ENCODE measurements at regions not wholly inside any gene's neighbourhood (a gene's known extent, or its start where the extent isn't known, plus 50 kb on each side); places are given as distances from the start of the nearest gene placed in this dataset.
"Not testable (repeated sequence)": the region's sequence is repeated elsewhere in the genome, so short reads cannot be mapped to it uniquely, and the experiment has no call there.

DNA sequence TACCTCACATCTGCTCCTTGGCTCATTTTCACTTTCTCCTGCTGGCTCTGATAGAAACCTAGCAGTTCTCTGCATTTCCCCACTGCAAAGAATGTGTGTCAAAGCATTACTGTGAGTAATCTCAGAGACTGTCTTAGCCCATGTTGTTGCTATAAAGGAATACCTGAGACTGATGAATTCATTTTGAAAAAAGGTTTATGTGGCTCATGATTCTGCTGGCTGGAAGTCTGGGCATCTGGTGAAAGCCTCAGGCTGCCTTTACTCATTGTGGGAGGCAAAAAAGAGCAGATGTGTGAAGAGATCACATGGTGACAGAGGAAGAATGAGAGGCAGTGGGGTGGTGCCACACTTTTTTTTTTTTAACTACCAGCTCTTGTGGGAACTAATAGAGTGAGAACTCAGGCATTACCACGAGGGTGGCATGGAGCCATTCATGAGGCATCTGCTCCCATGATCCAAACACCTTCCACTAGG lies 191.6 kb upstream of the CTNND2 start:
- no peak for TF ChIP-seq Cebpa-rat (IDR thresholded peaks at IDR 0.05)
- Histone ChIP-seq H3K9me3 (replicated peaks in 1 of 11) (no peaks in the 10 kb centered on the region), H4K20me1 (no peaks in the 10 kb centered on the region), H3K9ac (no peak overlapping the region), H3K4me3 (no peak overlapping the region), H3K27me3 (no peaks in the 10 kb centered on the region), H3K4me1 (no peaks in the 10 kb centered on the region), H3K36me3 (no peaks in the 10 kb centered on the region), H3K4me2 (no peak overlapping the region), H3K27ac (no peak overlapping the region)

DNA sequence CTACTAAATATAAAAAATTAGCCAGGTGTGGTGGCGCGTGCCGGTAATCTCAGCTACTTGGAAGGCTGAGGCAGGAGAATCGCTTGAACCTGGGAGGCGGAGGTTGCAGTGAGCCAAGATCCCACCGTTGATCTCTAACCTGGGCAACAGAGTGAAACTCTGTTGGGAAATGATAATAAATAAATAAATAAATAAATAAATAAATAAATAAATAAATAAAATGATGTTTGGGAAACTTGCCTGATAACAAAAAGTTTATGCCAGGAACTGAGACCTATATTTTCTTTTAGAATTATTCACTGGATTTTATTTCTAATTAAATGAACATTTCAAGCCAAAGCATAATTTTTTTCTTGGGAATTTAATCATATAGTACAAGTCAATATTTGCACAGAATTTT lies 189.3 kb upstream of the CTNND2 start:
- H3K4me2 ChIP-seq, result no peak overlapping the region
- H3K27me3 ChIP-seq, result no peaks in the 10 kb centered on the region
- H3K4me3 ChIP-seq, result no peak overlapping the region
- H4K20me1 ChIP-seq, result no peaks in the 10 kb centered on the region
- no peaks in the 10 kb centered on the region for H3K4me1 ChIP-seq
- H3K27ac ChIP-seq, result no peak overlapping the region
- H3K36me3 ChIP-seq, result no peaks in the 10 kb centered on the region
- H3K9ac ChIP-seq, result no peak overlapping the region
- no peak for TF ChIP-seq Cebpa-rat (IDR thresholded peaks at IDR 0.05)
- no peaks in the 10 kb centered on the region for H3K9me3 ChIP-seq (replicated peaks in 1 of 11)

DNA sequence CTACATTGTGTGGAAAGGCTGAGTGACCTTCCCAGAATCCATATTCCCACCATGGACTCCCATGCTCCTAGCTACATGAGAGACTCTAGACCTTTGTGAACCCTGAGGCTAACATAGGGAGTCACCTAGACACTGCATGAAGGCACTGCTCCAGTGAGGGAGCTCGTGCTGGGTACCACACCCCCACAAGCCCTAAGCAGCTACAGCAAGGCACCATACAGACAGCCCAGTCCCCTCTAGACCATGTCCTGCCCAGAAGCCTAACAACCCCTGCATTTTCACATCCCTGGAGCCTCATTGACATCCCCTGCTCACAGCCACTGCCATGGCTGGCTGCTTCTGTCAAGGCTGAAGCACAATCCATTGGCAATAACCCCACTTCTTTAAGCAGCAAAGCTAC lies 176.5 kb upstream of the CTNND2 start:
- H3K27me3 ChIP-seq, result no peaks in the 10 kb centered on the region
- H3K36me3 ChIP-seq, result no peaks in the 10 kb centered on the region
- H3K4me2 ChIP-seq, result no peak overlapping the region
- no peak for TF ChIP-seq Cebpa-rat (IDR thresholded peaks at IDR 0.05)
- no peak overlapping the region for H3K27ac ChIP-seq
- peaks cover 0 to 14% (median 3%) of the 10 kb centered on the region in 11 experiments; a peak in 5 of 22 replicates for H3K9me3 ChIP-seq (replicated peaks in 1 of 11)
- no peaks in the 10 kb centered on the region for H4K20me1 ChIP-seq
- H3K4me1 ChIP-seq, result no peaks in the 10 kb centered on the region
- no peak overlapping the region for H3K9ac ChIP-seq
- H3K4me3 ChIP-seq, result no peak overlapping the region

DNA sequence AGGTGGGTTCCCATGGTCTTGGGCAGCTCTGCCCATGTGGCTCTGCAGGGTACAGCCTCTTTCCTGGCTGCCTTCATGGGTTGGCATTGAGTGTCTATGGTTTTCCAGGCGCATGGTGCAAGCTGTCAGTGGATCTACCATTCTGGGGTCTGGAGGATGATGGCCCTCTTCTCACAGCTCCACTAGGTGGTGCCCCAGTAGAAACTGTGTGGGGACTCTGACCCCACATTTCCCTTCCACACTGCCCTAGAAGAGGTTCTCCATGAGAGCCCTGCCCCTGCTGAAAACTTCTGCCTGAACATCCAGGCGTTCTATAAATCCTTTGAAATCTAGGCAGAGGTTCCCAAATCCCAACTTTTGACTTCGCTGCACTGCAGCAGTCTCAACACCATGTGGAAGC lies 174.0 kb upstream of the CTNND2 start:
- H4K20me1 ChIP-seq, H3K4me3 ChIP-seq, H3K36me3 ChIP-seq, H3K27me3 ChIP-seq, H3K4me2 ChIP-seq, H3K27ac ChIP-seq, H3K9ac ChIP-seq, H3K4me1 ChIP-seq: not testable (repeated sequence)
- peaks cover 0 to 14% (median 3%) of the 10 kb centered on the region in 11 experiments; a peak in 5 of 22 replicates for H3K9me3 ChIP-seq (replicated peaks in 1 of 11)

DNA sequence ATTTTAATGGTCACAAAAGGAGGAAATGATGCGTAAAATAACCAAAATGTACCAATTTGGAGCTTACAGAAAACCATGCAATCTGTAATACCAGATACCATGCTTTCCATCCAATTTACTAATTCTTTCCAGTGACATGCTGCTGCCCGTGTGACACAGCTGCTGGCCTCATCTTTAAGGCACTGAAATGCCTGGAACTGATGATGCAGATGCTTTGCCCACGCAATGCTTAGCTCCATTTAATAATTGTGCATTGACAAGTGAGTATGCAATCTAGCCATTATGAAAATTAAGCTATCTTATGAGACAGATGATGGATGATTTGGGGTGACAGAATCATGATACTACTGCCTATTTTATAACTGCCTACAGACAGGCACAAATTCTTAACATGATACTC lies 169.2 kb upstream of the CTNND2 start:
- no peaks in the 10 kb centered on the region for H3K4me1 ChIP-seq
- no peaks in the 10 kb centered on the region for H4K20me1 ChIP-seq
- no peaks in the 10 kb centered on the region for H3K9me3 ChIP-seq (replicated peaks in 1 of 11)
- H3K9ac ChIP-seq, result no peak overlapping the region
- H3K4me2 ChIP-seq, result no peak overlapping the region
- no peak for TF ChIP-seq Cebpa-rat (IDR thresholded peaks at IDR 0.05)
- H3K27ac ChIP-seq, result no peak overlapping the region
- no peak overlapping the region for H3K4me3 ChIP-seq
- no peaks in the 10 kb centered on the region for H3K36me3 ChIP-seq
- H3K27me3 ChIP-seq, result no peaks in the 10 kb centered on the region

DNA sequence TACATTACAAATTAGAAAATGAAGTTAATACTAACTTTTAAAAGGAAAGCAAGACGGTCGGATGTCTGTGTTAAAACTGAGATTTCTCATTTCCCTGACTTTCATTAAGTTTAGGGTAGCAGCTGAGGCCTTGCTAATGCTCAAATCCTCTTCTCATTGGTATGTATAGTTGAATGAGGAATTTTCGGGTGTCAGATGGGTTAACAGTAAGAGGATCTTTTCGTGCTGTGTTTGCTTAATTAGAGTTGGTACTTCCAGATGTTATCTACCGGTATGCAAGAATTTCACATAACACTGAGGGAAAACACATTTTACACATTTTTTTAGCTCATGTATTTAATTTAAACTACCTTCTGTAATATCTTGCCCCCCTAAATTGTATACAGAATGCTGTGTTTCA lies 168.2 kb upstream of the CTNND2 start:
- Histone ChIP-seq H4K20me1 (no peaks in the 10 kb centered on the region), H3K4me1 (no peaks in the 10 kb centered on the region), H3K9me3 (replicated peaks in 1 of 11) (no peaks in the 10 kb centered on the region), H3K4me2 (no peak overlapping the region), H3K27me3 (no peaks in the 10 kb centered on the region), H3K4me3 (no peak overlapping the region), H3K36me3 (no peaks in the 10 kb centered on the region), H3K27ac (no peak overlapping the region), H3K9ac (no peak overlapping the region)
- TF ChIP-seq Cebpa-rat (IDR thresholded peaks at IDR 0.05), result no peak

DNA sequence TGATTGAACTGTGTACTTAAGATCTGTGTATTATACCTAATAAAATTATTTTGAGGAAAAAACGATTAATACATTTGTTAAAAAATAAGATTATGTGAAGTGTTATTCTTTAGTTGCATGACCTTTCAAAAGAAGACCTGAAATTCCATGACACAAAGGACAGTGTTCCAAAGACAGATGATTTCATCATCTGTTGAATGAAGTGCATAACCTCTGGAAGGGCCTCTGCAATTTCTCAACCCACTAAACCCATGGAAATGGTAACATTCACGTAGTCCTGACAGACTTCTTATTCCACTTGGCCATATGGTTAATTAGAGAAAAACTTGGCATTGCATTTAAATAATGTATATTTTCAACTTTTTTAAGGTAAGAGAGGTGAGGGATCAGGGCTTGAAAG lies 167.2 kb upstream of the CTNND2 start:
- no peak for TF ChIP-seq Cebpa-rat (IDR thresholded peaks at IDR 0.05)
- Histone ChIP-seq H3K4me1 (no peaks in the 10 kb centered on the region), H3K4me3 (no peak overlapping the region), H3K9me3 (replicated peaks in 1 of 11) (no peaks in the 10 kb centered on the region), H4K20me1 (no peaks in the 10 kb centered on the region), H3K27ac (no peak overlapping the region), H3K4me2 (no peak overlapping the region), H3K27me3 (no peaks in the 10 kb centered on the region), H3K9ac (no peak overlapping the region), H3K36me3 (no peaks in the 10 kb centered on the region)

DNA sequence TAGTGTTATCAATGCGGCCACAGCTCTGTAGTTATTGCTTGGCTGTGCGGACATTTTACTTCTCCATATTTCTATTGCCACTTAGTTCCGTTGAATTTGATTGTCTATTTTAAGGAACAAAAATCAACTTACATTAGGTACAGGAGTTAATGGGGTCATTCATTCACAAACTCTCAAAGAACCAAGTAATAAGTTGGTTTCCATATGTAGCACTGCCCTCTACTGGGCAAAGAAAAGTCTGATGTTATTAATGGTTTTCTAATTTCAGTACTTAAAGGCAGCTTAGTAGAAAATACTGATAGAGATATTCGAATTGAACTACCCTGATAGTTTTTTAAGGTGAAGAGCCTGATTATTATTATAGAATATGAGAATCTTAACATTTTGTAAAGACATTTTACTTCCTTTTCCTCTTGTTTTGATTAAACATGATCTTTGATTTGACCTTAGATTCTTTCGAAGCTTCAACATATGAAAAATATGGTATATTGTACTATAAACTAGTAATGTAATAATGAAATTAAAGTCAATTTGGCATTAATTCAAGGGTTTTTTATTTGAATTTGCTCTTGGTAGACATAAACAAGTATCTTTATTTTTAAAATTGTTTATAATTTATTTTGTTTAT lies 119.5 kb upstream of the CTNND2 start:
- no peak overlapping the region for H3K27ac ChIP-seq
- no peak for TF ChIP-seq Cebpa-rat (IDR thresholded peaks at IDR 0.05)
- H3K27me3 ChIP-seq, result no peaks in the 10 kb centered on the region
- H3K4me3 ChIP-seq, result no peak overlapping the region
- no peak overlapping the region for H3K9ac ChIP-seq
- H3K9me3 ChIP-seq (replicated peaks in 1 of 11), result peaks cover 20 to 23% (median 21%) of the 10 kb centered on the region in 11 experiments
- H3K36me3 ChIP-seq, result 0 out of 22 replicates have a peak, but pooled peaks cover 0 to 4% (median 0%) of the 10 kb centered on the region in 11 experiments
- no peaks in the 10 kb centered on the region for H3K4me1 ChIP-seq
- no peaks in the 10 kb centered on the region for H4K20me1 ChIP-seq
- H3K4me2 ChIP-seq, result no peak overlapping the region

DNA sequence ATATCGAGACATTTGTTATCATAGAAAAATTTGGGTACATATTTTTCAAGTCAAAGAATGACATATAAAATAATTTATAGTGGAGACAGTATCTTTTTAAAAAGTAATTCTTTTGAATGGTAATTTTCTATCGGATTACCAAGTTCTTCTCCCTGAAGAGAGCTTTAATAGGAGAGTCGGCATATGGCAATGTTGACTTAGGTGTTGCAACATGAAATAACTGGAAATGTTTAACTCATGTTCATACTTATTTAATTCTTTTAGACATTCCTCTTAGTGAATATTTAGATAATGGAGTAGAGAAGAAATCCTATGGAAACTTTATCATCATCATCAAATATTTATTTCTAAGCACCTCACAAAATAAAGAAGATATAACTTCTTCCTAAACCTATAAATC lies 118.2 kb upstream of the CTNND2 start:
- no peaks in the 10 kb centered on the region for H3K4me1 ChIP-seq
- no peak overlapping the region for H3K4me3 ChIP-seq
- no peak for TF ChIP-seq Cebpa-rat (IDR thresholded peaks at IDR 0.05)
- H3K4me2 ChIP-seq, result no peak overlapping the region
- H3K27ac ChIP-seq, result no peak overlapping the region
- no peaks in the 10 kb centered on the region for H3K27me3 ChIP-seq
- no peak overlapping the region for H3K9ac ChIP-seq
- H3K9me3 ChIP-seq (replicated peaks in 1 of 11), result peaks cover 8 to 10% (median 9%) of the 10 kb centered on the region in 11 experiments
- H3K36me3 ChIP-seq, result 0 out of 22 replicates have a peak, but pooled peaks cover 0 to under 1% (median 0%) of the 10 kb centered on the region in 11 experiments
- no peaks in the 10 kb centered on the region for H4K20me1 ChIP-seq

DNA sequence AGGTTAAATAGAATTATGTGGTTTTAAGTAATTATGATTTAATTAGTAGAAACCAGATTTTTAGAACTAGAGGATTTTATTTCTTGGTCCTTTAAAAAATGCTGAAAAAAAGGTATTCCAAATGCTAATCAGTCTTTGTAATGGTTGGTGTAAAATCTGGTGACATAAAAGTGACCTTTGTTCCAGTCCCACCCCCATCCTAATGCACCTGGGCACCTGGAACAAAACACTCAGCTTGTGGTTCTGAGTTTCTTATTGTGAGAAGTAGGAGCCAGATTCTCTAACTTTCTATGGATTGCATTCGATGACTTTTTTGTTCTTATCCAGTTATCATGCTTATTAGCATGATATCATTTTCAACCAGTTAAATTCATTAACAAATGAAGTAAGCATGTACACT lies 115.1 kb upstream of the CTNND2 start:
- H3K36me3 ChIP-seq, result no peaks in the 10 kb centered on the region
- no peaks in the 10 kb centered on the region for H3K4me1 ChIP-seq
- no peaks in the 10 kb centered on the region for H3K27me3 ChIP-seq
- H3K4me2 ChIP-seq, result no peak overlapping the region
- no peaks in the 10 kb centered on the region for H4K20me1 ChIP-seq
- TF ChIP-seq Cebpa-rat (IDR thresholded peaks at IDR 0.05), result no peak
- H3K9ac ChIP-seq, result no peak overlapping the region
- no peaks in the 10 kb centered on the region for H3K9me3 ChIP-seq (replicated peaks in 1 of 11)
- no peak overlapping the region for H3K4me3 ChIP-seq
- no peak overlapping the region for H3K27ac ChIP-seq
